ENCODE measurements at regions not wholly inside any gene's neighbourhood (a gene's known extent, or its start where the extent isn't known, plus 50 kb on each side); places are given as distances from the start of the nearest gene placed in this dataset.
A peak's percentile ranks its signal among the peaks of the same experiment; 100 is the strongest.

DNA sequence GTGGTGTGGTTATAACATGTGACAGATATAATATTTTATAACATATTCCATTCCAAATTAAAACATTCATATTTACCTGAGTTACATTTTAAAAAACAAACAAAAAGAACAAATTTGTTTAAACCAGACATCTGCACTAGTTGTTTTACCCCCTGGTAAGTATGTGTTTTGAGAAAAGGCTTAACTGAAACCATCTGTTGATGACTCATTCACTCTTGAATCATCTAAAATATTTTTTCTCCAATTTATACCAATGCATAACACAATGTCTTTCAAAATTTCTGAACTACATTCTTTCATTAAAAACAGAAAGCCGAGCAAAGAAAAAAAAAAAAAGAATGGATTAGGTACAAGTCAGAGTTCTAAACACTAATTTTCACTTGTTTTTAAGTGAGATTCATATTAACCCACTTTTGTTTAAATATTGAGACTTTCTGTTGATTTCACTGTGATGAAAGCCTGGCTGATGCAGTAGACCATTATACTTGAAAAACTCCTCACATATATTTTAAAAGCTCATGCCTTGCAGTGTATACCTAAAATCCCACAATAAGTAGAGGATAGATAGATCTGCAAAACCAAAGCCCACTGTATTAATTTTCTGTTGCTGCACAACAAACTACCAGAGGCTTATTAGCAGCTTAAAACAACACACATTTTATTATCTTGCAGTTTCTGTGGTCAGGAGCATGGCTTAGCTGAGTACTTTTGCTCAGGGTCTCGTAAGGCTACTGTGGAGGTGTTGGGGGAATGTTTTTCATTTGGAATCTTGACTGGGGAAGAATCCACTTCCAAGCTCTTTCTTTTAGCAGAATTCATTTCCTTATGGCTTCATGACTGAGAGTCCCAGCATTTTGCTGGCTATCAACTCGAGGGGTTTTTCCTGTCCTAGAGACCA is 221.5 kb downstream of the PCDH18 start:
- DNase-seq (ENCODE audit: low read depth), result peak; percentile 91

DNA sequence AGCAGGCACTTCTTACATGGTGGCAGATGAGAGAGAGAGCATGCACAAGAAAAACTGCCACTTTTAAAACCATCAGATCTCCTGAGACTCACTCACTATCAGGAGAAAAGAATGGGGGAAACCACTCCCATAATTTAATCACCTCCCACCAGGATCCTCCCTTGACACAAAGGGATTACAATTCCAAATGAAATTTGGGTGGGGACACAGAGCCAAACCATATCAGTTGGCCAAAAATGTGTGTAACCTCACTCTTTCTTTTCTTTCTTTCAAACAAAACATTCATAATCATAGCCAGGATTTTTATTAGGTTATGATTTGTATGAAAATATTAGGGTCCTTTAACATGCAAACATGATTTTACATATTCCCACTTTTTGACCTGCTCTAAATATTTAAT is 222.1 kb downstream of the PCDH18 start:
- DNase-seq (ENCODE audit: low read depth), result peak; percentile 10

DNA sequence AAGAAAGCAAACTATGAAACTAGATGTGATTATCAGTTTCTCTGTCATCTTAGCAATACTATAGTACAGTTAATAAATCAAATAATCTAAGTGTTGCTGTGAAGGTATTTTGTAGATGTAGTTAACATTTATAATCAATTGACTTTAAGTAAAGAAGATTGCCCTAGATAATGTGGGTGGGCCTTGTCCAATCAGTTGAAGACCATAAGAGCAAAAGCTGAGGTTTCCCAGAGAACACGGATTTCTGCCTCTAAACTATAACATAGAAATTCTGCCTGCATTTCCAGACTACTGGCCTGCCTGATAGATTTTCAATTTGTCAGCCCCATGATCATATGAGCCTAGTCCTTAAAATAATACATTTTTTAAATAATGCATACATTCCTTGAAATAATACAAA is 222.9 kb downstream of the PCDH18 start:
- DNase-seq (ENCODE audit: low read depth), result no peak

DNA sequence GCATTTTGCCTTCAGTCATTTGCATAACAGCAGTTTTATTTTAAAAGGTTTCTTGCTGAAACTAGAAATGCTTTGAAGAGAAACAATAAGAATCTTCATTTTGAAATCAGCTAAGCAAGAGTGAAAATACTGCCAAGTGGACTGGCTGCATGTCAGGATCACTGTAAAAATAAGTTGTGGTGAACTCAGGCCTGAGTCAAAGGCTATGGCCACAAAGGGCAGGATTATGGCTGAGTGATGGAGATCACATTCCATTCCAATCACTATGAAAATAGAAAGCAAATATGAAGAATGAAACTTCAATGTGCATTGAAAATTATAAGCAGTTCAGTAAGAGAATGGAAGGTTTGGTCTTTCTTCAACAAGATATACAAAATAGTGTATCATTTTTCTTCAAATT is 224.5 kb downstream of the PCDH18 start:
- peak; percentile 93 for DNase-seq (ENCODE audit: low read depth)

DNA sequence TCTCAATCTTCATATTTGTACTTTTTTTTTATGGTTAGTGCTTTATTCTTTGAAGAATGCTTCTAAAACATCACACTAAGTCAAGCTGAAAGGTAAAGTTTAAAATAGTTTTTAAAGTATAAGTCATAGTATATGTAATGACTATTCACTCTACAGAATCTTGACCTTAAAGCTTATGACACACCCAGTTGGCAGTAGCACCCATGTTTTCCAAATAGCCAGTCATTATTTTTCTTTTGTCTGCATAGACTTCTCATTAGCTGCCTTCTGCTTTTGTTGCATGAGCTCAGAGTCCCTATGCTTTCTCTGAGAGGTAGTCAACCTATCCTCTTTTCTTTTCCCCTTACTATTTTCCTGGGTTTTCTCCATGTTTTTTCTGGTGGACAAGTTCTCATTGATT is 231.5 kb downstream of the PCDH18 start:
- DNase-seq (ENCODE audit: low read depth), result peak; percentile 28

DNA sequence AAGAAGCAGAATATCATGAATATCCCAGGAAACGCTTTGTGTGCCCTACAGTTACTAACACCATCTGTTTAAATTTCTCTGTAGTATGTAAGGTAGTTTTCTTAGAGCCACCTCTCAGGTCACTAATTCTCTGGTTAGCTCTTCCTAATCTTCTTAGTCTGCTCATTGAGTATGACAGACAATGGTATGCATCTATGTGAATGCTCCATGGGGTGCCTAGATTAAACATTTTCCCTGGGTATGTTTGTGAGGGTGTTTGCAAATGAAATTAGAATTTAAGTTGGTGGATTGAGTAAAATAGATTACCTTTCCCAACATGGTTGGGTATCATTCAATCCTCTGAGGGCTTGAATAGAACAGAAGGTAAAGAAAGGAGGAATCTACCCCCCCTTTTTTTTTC is 233.0 kb downstream of the PCDH18 start:
- DNase-seq (ENCODE audit: low read depth), result no peak

DNA sequence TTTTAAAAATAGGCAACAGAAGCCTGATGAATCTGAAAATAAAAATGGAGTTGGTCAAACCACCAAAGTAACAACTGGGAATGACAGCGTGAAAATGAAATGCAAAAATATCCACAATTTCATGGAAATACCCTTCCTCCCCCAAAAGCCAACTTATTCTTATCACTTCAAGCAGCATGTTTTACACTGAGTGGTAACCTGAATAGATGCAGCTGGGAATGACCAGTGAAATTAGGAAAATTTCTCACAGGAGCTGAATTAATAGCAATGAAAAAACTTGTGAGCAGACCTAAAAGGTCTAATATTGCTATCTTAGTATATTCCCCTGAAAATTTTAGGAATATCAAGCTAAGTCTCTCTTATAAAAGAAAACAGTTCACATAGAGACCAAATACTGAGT is 239.0 kb downstream of the PCDH18 start:
- no peak for DNase-seq (ENCODE audit: low read depth)

DNA sequence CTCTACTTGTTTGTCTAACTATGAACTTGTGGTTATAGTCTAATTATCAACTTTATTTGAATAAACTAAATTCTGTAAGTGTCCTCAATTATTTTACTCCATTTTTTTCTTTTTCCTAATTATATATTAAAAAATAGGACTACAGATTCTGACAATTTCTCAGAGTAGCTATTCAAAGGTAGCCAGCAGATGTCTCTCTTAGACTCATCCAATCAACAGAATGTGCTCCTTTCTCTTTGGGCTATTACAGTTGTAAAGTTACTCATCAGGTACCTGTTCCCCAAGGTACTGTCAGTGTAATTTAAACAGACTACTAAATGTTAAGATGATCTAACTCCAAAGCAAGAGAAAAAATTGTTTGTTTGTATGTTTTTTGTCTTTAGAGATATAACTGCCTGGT is 248.6 kb downstream of the PCDH18 start:
- DNase-seq (ENCODE audit: low read depth), result peak; percentile 41

DNA sequence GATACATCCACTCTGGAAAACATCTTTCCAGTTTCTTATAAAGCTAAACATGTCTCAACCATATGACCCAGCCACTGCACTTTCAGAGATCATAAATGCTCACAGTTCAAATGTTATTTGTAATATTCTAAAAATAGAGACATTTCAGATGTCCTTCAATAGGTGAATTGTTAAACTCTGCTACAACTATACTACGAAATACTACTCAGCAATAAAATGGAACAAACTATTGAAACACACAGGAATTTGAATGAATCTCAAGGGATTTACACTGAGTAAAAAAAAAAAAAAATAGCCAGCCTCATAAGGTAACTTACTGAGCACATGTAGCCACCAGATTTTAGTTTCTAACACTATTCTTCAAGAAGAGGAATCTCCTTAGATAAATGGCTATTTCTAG is 253.9 kb downstream of the PCDH18 start:
- DNase-seq (ENCODE audit: low read depth), result no peak

DNA sequence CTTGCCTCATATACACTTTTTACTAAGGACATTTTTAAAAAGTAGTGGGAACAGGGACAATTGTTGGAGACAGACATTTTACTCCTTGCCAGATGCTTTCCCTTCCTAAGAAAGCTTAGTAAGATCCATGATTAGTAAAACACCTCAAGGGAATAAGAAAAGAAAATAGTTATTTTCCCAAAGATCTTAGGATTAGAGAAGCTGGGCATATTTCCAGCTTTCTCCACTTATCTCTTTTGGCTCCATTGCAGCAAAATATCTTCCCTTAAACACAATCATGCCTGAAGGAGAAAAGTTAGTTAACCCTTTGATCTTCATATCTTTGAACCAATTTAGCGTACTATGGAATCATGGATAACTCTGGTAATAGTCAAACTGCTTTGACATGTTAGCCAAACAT is 257.9 kb downstream of the PCDH18 start:
- peak; percentile 45 for DNase-seq (ENCODE audit: low read depth)

DNA sequence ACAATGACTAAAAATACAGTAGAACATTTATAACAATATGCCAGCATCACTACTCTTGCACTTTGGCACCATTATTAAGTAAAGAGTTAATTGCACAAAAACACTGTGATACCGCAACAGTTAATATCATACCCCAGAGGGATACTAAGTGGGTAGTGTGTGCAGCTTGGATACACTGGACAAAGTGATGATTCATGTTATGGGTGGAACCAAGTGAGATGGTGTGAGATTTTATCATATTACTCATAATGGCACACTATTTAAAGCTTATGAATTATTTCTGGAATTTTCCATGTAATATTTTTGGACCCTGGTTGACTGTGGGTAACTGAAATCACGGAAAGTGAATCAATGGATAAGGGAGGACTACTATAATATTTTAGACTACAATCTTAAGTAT is 265.3 kb downstream of the PCDH18 start:
- DNase-seq (ENCODE audit: low read depth), result peak; percentile 54

DNA sequence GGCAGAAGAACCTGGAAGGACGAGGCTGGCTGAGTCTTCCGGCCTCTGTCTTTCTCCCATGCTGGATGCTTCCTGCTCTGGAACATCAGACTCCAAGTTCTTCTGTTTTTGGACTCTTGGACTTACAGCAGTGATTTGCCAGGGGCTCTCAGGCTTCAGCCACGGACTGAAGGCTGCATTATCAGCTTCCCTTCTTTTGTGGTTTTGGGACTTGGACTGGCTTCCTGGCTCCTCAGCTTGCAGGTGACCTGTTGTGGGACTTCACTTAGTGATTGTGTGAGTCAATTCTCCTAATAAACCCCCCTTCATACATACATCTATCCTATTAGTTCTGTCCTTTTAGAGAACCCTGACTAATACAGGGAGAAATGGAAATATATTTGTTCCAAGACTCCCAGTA is 265.8 kb downstream of the PCDH18 start:
- no peak for DNase-seq (ENCODE audit: low read depth)

DNA sequence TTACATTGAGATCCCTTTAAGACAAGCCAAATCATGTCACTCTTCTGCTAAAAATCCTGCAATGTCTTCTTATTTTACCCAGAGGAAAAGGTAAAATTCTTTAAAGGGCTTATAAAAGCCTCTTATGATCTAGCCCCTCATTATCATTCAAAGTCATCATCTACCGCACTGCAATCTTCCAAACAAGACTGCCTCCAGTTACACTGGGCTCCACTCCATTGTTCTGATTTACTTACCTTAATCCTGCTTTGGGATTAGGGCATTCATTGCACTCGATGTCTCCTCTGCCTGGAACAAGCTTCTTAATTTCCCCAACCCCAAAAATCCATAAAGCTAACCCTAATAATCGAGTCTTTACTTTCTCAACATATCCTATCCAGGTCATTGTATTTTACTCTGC is 269.1 kb downstream of the PCDH18 start:
- DNase-seq (ENCODE audit: low read depth), result no peak

DNA sequence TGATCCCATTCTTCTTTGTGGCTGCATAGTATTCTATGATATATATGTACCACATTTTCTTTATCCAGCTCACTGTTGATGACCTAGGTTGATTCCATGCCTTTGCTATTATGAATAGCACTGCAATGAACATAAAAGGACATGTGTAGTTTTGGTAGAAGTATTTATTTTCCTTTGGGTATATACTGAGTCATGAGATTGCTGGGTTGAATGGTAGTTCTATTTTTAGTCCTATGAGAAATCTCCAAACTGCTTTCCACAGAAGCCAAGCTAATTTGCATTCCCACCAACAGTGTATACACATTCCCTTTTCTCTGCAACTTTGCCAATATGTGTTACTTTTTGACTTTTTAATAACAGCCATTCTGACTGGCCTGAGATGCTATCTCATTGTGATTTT is 278.3 kb downstream of the PCDH18 start:
- DNase-seq (ENCODE audit: low read depth), result peak; percentile 64

DNA sequence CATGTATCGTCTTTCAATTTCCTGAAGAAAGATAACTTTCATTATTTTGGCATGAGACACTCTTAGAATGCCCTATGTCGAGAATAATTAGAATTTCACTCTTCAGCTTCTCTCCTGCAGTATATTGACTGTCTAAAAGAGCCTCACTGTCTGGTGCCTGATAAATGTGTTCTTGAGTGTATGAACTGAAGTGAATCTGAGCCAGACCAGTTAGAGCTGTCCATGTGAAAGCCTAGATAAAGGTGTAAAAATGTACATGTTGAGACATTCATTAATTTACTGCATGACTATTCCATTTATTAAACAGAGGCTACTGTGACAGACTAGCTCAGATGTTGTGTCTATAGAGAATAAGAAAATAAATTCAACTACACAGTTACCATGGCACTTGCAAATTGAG is 283.2 kb downstream of the PCDH18 start:
- no peak for DNase-seq (ENCODE audit: low read depth)

DNA sequence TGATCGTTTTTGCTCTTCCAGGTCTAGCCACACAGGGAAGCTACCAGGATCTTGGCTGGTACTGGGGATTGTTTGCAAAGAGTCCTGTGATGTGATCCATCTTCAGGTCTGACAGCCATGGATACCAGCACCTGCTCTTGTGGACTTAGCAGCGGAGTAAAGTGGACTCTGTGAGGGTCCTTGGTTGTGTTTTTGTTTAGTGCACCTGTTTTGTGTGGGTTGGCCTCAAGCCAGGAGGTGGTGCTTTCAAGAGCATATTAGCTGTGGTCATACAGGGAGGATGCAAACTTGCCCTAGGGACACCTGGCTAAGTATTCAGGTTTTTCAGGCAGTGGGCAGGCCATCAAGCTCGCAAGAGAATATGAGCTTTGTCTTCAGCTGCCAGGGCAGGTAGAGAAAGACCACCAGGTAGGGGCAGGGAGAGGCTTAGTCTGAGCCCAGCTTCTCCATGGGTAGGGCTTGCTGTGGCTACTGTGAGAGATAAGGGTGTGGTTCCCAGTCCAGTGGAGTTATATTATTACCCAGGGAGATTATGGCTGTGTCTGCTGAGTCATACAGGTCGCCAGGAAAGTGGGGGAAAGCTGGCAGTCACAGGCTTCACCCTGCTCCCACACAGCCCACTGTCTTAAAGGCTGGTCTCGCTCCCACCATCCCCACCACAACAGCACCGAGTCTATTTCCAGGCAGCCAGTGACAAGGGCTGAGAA is 293.7 kb downstream of the PCDH18 start:
- no peak for DNase-seq (ENCODE audit: low read depth)

DNA sequence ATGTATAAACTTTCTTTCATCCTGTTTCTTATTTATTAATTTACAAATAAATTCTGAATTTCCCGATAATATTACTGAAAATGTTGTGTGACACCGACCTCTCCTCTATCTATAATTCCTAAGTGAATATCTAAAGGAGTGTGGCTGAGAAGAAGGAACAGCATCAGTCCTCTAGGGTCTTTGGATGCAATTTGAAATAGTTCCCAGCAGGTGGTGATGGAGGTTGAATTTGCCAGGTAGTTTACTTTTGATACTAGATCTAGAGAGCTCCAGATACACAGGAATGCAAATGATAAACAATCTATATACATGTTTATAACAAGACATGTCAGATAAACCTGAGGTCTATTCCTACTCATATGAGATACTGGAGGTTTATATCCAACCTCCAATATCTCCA is 305.4 kb downstream of the PCDH18 start:
- DNase-seq (ENCODE audit: low read depth), result peak; percentile 20

DNA sequence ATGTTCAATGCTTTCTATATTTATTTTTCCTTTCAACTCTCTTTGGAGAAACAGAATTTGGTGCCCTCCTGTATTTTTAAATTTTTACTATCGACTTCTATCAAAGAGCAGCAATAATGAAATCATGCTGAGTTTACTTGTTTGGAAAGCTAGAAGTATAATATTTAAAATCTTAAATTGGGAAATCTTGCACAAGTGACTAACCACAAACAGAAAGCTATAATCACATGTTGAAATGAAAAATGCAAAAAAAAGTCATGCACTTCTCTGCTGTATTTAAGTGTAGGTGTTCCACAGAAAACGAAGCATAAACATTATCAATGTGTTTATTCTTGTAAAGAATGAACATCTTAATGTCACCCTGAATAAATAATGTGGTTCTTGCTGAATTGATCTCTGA is 306.1 kb downstream of the PCDH18 start:
- DNase-seq (ENCODE audit: low read depth), result no peak

DNA sequence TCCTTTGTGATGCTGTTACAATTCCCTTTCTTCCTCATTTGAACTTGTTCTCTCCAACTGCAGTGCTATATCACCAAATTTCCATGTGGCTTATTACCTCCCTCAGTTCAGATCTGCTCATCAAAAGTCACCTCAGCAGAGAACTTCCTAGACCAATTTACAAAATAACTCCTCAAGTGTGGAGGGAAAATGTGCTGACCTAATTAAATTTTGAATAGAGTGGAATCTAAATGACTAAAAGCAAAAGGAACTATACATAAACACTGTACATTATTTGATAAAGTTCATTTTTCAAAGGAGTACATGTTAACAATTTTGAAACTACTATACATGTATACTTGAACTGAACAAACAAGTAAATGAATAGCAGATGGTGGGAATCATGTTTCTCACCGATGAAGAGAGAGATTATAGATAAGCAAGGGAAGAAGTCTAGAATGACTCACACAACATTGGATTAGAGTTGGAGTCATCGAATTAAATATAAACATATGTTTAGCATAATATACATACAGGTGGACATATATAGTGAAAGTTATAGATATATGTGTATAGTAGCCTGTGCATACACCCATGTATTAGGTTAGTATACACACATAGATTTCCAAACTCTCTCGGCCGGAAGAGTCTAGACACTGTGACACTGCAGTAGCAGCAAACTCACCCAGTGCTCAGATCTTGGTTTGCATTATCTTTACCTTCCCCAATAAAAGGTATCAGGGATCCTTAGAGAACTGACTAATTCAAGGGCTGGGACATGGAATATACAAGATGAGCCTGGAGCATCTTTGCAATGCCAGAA is 318.7 kb downstream of the PCDH18 start:
- DNase-seq (ENCODE audit: low read depth), result peak; percentile 67

DNA sequence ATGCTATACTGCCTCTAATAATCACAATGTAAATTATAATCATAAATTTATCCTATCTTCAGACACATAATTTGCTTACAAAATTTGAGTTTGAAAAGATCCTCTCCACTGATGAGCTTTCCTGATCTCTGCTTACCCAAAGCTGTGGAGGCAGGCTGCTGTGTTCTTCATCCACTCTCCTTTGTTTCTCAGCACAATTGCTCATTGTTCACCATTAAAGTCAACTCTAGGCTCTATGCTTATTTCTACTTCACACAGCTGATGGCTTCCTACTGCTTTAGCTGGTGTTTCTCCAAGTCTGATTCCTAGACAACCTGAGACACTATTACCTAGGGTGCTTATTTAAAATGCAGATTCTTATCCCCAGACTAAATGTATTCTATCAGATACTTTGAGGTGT is 319.7 kb downstream of the PCDH18 start:
- no peak for DNase-seq (ENCODE audit: low read depth)

DNA sequence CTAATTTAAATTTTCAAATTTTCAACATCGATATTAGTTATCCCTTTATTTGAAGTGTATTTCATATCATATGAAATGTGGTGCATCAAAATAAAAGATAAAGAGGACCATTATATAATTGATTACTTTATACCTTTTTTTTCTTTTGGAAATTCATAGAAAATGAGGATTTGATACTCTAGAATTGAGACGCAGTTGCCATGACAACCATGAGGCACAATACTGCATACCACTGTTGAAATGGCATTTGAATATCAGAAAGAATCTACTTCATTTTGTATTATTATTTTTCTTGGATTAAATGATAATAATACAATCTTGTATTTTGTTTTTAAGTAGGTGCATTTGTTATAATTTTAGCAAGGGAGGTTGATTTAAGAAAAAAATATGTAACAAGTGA is 323.1 kb downstream of the PCDH18 start:
- DNase-seq (ENCODE audit: low read depth), result no peak

DNA sequence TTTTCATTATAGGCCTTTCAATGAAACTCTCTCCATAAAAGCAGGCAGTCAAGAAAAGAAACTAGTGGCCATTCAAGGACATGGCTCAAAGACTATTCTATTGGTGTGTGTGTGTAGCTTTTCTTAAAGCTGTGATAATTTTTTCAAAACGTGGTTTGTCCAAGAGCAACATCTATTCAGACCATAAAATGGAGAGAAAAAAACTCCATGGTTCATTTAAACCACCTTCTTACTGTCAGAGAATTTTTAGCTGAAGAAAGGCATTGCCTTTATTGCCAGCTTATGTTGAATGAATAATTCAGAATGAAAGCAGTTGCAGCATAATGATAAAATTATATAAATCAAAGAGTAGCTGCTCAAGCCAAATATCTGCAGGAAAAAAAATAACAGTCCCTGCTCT is 325.5 kb downstream of the PCDH18 start:
- no peak for DNase-seq (ENCODE audit: low read depth)

DNA sequence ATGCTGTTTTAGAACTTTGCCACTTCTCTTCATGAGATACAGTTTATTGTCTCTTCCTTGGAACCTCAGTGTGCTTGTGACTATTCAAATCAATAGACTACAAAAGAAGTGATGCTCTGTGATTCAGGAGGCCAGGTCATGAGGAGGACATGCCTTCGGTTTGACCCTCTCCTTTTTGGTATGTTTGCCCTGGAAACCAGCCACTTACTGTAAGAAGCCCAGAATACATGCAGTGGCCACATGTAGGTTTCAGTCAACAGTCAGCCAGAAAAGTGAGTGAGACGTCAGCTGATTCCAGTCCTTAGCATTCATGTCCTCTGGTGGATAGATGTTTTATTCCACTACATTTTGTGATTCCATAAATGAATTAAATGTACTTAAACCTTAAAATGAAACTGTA is 328.7 kb downstream of the PCDH18 start:
- peak; percentile 91 for DNase-seq (ENCODE audit: low read depth)
